ENCODE measurements at regions not wholly inside any gene's neighbourhood (a gene's known extent, or its start where the extent isn't known, plus 50 kb on each side); places are given as distances from the start of the nearest gene placed in this dataset.

DNA sequence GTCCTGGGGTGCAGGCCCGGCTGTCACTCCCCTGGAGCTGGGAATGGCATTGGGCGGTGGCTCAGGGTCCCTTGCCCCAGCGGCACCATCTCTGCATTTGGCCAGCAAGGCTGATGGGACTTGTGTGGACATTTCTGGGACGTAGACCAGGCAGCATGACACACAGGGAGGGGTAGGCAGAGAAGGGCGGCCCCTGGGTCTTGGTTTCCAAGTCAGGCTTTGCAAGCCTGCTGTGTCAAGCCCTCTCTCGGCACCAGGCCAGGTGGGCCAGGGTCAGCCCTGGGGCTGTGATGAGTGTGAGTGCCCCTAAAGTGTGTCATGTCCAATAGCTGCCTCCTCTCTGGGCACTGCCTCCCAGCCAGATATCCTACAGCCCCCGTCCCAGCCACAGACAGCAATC lies 335.2 kb downstream of the SEC14L1 start:
- ChIA-PET POLR2A (no interaction called here), CTCF (interaction anchor here (1.7 kb wide), 1 partner anchor 144 kb away, joined by 4 read pairs; no protein-coding TSS in a partner anchor)
- DNase-seq (ENCODE audit: low read depth, low spot score), result no peak
- Histone ChIP-seq H3K27me3 (ENCODE audit: control insufficient read depth, insufficient read depth, low read length) (no peaks in the 10 kb centered on the region), H3K9me3 (ENCODE audit: control insufficient read depth, insufficient read depth, low read length) (no peaks in the 10 kb centered on the region; the same call in 1 of the 2 replicates), H3K4me3 (ENCODE audit: low read depth, low read length) (no peak overlapping the region), H3K27ac (ENCODE audit: low read depth, low read length) (peak overlapping the region; percentile 81)
- TF ChIP-seq, protein P1, sequence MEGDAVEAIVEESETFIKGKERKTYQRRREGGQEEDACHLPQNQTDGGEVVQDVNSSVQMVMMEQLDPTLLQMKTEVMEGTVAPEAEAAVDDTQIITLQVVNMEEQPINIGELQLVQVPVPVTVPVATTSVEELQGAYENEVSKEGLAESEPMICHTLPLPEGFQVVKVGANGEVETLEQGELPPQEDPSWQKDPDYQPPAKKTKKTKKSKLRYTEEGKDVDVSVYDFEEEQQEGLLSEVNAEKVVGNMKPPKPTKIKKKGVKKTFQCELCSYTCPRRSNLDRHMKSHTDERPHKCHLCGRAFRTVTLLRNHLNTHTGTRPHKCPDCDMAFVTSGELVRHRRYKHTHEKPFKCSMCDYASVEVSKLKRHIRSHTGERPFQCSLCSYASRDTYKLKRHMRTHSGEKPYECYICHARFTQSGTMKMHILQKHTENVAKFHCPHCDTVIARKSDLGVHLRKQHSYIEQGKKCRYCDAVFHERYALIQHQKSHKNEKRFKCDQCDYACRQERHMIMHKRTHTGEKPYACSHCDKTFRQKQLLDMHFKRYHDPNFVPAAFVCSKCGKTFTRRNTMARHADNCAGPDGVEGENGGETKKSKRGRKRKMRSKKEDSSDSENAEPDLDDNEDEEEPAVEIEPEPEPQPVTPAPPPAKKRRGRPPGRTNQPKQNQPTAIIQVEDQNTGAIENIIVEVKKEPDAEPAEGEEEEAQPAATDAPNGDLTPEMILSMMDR (IDR thresholded peaks at IDR 0.05; ENCODE audit: low read depth, low read length), result no peak

DNA sequence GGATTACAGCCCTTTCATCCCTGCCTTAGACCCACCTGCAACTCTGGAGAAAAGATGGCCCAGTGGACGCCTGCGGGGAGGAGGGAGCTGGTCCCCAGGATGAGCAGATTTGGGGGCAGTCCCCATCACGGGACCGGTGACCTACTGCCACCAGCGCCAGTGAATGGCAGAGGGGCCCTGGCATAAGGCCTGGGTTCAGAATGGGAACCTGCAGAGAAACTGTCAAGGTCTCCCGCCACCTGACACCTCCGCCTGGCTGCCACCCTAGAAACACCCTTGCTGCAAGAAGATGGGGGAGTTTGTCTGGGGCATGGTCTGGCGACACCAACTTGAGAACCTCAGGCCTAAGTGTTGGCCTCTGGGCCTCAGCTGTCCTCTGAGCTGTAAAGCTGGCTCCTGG lies 335.7 kb downstream of the SEC14L1 start:
- no peak overlapping the region for H3K4me3 ChIP-seq (ENCODE audit: low read depth, low read length)
- POLR2A ChIA-PET, result no interaction called here
- no peak for DNase-seq (ENCODE audit: low read depth, low spot score)
- H3K27ac ChIP-seq (ENCODE audit: low read depth, low read length), result peak overlapping the region; percentile 81
- CTCF ChIA-PET, result interaction anchor here (2.4 kb wide), 1 partner anchor 46 kb away, joined by 11 read pairs; no protein-coding TSS in a partner anchor
- TF ChIP-seq, protein P1 (IDR thresholded peaks at IDR 0.05; ENCODE audit: low read depth, low read length), result no peak
- no peaks in the 10 kb centered on the region; the same call in 1 of the 2 replicates for H3K9me3 ChIP-seq (ENCODE audit: control insufficient read depth, insufficient read depth, low read length)
- H3K27me3 ChIP-seq (ENCODE audit: control insufficient read depth, insufficient read depth, low read length), result no peaks in the 10 kb centered on the region

DNA sequence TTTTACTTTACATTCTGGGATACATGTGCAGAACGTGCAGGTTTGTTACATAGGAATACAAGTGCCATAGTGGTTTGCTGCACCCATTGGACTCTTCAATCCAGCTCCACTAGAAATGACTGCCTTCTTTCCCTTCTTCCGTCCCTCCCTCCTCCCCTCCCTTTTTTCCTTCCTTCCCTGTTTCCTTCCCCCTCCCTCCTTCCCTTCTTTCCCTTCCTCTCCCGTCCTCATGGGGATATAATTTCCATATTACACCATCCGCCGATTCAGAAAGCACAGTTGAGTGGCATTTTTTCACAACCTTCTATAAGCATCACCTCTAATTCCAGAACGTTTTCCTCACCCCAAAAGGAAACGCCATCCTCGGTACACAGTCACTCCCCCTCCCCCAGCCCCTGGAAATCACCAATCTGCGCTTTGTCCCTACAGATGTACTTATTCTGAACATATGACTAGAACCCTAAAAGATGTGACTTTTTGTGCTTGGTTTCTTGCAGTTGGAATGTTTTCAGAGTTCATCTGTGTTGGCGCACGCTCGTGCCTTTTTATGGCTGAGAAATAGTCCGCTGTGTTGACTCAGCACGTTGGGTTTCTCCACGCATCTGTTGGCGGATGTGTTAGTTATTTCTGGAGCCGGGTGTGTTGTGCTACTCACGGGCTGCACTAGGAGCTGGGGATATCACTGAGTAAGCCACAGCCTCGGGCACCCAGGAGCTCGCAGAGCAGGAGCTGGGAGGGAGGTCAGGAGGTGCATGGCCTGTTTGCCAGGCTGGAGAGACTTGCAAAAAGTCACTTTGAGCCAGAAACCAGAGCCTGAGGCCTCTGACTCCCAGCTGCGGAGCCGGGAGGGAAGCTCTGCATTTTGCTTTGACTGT lies 336.4 kb downstream of the SEC14L1 start:
- Histone ChIP-seq H3K4me3 (ENCODE audit: low read depth, low read length) (peak overlapping the region; percentile 0; the same call in 1 of the 2 replicates), H3K27ac (ENCODE audit: low read depth, low read length) (peak overlapping the region; percentile 83), H3K27me3 (ENCODE audit: control insufficient read depth, insufficient read depth, low read length) (no peaks in the 10 kb centered on the region), H3K9me3 (ENCODE audit: control insufficient read depth, insufficient read depth, low read length) (no peaks in the 10 kb centered on the region; the same call in 1 of the 2 replicates)
- ChIA-PET CTCF (interaction anchor here (0.6 to 2.4 kb wide), 5 partner anchors 18 to 230 kb away, joined by 3 to 11 read pairs (median 3); no protein-coding TSS in a partner anchor), POLR2A (interaction anchor here (0.5 to 1.3 kb wide), 7 partner anchors 12 to 146 kb away, joined by 3 to 5 read pairs (median 3); no protein-coding TSS in a partner anchor)
- TF ChIP-seq, protein P1 (IDR thresholded peaks at IDR 0.05; ENCODE audit: low read depth, low read length), result no peak; the same call in 1 of the 2 replicates
- peak; percentile 91 for DNase-seq (ENCODE audit: low read depth, low spot score)

DNA sequence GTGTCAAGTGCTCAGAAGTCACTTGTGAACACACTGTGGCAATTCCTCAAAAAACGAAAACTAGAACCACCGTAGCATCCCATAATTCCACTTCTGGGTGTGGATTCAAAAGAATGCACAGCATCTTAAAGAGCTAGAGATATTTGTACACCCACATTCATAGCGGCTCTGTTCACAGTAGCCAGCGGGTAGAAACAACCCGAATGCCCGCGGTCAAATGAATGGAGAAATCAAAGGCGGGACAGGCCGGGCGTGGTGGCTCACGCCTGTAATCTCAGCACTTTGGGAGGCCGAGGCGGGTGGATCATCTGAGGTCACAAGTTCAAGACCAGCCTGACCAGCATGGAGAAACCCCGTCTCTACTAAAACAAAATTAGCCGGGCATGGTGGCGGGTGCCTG lies 337.5 kb downstream of the SEC14L1 start:
- TF ChIP-seq, protein P1 (IDR thresholded peaks at IDR 0.05; ENCODE audit: low read depth, low read length), result no peak
- CTCF ChIA-PET, result interaction anchor here (0.7 to 2.4 kb wide), 5 partner anchors 17 to 148 kb away, joined by 3 to 11 read pairs (median 3); no protein-coding TSS in a partner anchor
- no peak for DNase-seq (ENCODE audit: low read depth, low spot score)
- Histone ChIP-seq H3K27me3 (ENCODE audit: control insufficient read depth, insufficient read depth, low read length) (no peaks in the 10 kb centered on the region), H3K9me3 (ENCODE audit: control insufficient read depth, insufficient read depth, low read length) (no peaks in the 10 kb centered on the region; the same call in 1 of the 2 replicates), H3K4me3 (ENCODE audit: low read depth, low read length) (no peak overlapping the region), H3K27ac (ENCODE audit: low read depth, low read length) (peak overlapping the region; percentile 83)
- POLR2A ChIA-PET, result interaction anchor here (0.7 to 1.3 kb wide), 3 partner anchors 20 to 49 kb away, joined by 3 to 5 read pairs (median 4); no protein-coding TSS in a partner anchor
